ENCODE measurements at regions not wholly inside any gene's neighbourhood (a gene's known extent, or its start where the extent isn't known, plus 50 kb on each side); places are given as distances from the start of the nearest gene placed in this dataset.

DNA sequence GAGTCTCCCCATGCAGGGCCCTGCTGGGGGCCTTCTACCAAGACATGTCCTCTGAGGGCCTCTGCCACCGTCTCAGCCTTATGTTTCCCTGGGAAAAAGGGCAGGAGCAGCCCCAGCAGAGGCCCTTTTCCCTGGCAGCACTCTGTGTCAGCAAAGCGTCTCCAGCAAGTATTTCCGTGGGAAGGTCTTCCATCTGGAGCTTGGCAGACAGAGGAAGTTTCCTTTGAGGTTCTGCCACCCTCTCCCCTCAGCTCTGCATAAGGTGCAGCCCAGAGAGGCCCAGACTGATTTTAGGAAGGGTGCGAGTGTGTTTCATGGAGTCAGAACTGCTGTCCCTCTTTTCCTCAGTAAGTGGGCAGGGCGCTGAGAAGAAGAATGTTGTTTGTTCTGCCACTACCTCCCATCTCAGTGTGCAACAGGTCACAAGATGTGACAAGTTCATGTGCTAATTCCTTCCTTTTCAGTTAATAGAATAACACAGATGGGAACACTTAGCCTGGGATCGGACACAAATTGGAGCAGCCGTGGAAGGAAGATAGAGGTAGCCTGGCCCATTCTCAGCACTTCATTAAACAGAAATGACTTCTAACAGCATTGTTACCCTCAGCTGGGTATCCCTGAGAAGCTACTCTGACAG, 784.4 kb downstream of the MAFB start:
- TF ChIP-seq CTCF (IDR thresholded peaks at IDR 0.05; ENCODE audit: low read depth, low read length) (no peak), EZH2phosphoT487 (IDR thresholded peaks at IDR 0.05; ENCODE audit: low read depth) (no peak)
